Prostate gland (tissue), 2 donors: ENCODE measurements at regions not wholly inside any gene's neighbourhood (a gene's known extent, or its start where the extent isn't known, plus 50 kb on each side); places are given as distances from the start of the nearest gene placed in this dataset.

Experiments
- DNase-seq: peaks from one replicate; pipeline ENCODE4 v3.0.0-alpha.2; 2019; ENCODE audit warnings: low spot score
- H3K27ac ChIP-seq, 2 donors: fragments of 200-600 bp; sonication (generic); 2 replicates each; pipeline ENCODE4 v1.5.1; 2017 to 2019
- H3K27me3 ChIP-seq: fragments of 200-600 bp; sonication (generic); replicated peaks from 2 replicates; pipeline ENCODE4 v1.5.1; 2019; ENCODE audit not compliant: insufficient read depth
- H3K36me3 ChIP-seq, 2 donors: fragments of 200-600 bp; sonication (generic); 1 replicate in 1 of 2; 2 replicates in 1 of 2; pipeline versions ENCODE4 v1.5.1 to v1.8.1; 2017 to 2019
- H3K4me1 ChIP-seq: fragments of 200-600 bp; sonication (generic); replicated peaks from 2 replicates; pipeline ENCODE4 v1.5.1; 2019
- H3K4me3 ChIP-seq, 2 donors: fragments of 200-600 bp; sonication (generic); 2 replicates each; pipeline ENCODE4 v1.5.1; 2017 to 2019
- H3K9me3 ChIP-seq: fragments of 200-600 bp; sonication (generic); 2 replicates; pipeline ENCODE4 v1.5.1; 2017
- CTCF ChIP-seq, 4 experiments: fragments of 200-600 bp in 2 of 4; fragments of 450-650 bp in 2 of 4; sonication (generic) in 2 of 4; IDR thresholded peaks; 1 replicate in 3 of 4; 2 replicates in 1 of 4; pipeline ENCODE4 v1.5.1; 2016 to 2019; ENCODE audit warnings: antibody characterized with exemption in 4 of 4, mild to moderate bottlenecking in 2 of 4, moderate library complexity in 2 of 4
- POLR2A ChIP-seq: fragments of 450-650 bp; IDR thresholded peaks from one replicate; pipeline ENCODE4 v1.6.1; 2016; ENCODE audit warnings: antibody characterized with exemption, mild to moderate bottlenecking
- POLR2AphosphoS5 ChIP-seq: sonication (generic); formaldehyde crosslinking; IDR thresholded peaks from one replicate; pipeline ENCODE4 v1.6.1; 2017; ENCODE audit warnings: antibody characterized with exemption
- WGBS: methylation state at CpG from one replicate; pipeline ENCODE4 v1.1.5; 2018; 5-methylcytosine and 5-hydroxymethylcytosine counted together
- intact Hi-C: fragments of 100-400 bp; cut with DNase I; formaldehyde crosslinking; loops from one replicate; pipeline ENCODE4 v1.14.2; 2022

GRCh38 chr20:40320517-40321011 lies 368.5 kb downstream of the MAFB start:
- 81% methylated on average over 7 of the region's 7 CpGs for WGBS
- H3K4me3 ChIP-seq, result no peak overlapping the region
- TF ChIP-seq POLR2A (no peak), POLR2AphosphoS5 (no peak)
- no peaks in the 10 kb centered on the region for H3K36me3 ChIP-seq
- no peaks in the 10 kb centered on the region for H3K4me1 ChIP-seq
- no peak overlapping the region for H3K27ac ChIP-seq
- DNase-seq, result no peak
- no peaks in the 10 kb centered on the region for H3K9me3 ChIP-seq
- intact Hi-C loops, result no loop called here
- no peaks in the 10 kb centered on the region for H3K27me3 ChIP-seq

- intact Hi-C loops, result no loop called here
- Histone ChIP-seq H3K4me1 (no peaks in the 10 kb centered on the region), H3K4me3 (no peak overlapping the region), H3K27ac (no peak overlapping the region), H3K27me3 (no peaks in the 10 kb centered on the region), H3K9me3 (no peaks in the 10 kb centered on the region), H3K36me3 (no peaks in the 10 kb centered on the region)
- TF ChIP-seq POLR2A (no peak), POLR2AphosphoS5 (no peak), CTCF (IDR thresholded peaks at IDR 0.05) (no peak)
- DNase-seq, result no peak
- 73% methylated on average over 15 of the region's 15 CpGs for WGBS
These were observed 369.1 kb downstream of the MAFB start for GRCh38 chr20:40319741-40320516.

GRCh38 chr20:40319056-40319455 lies 370.0 kb downstream of the MAFB start:
- no peak overlapping the region for H3K27ac ChIP-seq
- H3K9me3 ChIP-seq, result no peaks in the 10 kb centered on the region
- H3K4me3 ChIP-seq, result no peak overlapping the region
- H3K36me3 ChIP-seq, result no peaks in the 10 kb centered on the region
- H3K27me3 ChIP-seq, result no peaks in the 10 kb centered on the region
- TF ChIP-seq POLR2A (no peak), CTCF (IDR thresholded peaks at IDR 0.05) (no peak), POLR2AphosphoS5 (no peak)
- DNase-seq, result no peak
- intact Hi-C loops, result no loop called here
- no peaks in the 10 kb centered on the region for H3K4me1 ChIP-seq
- WGBS, result 96% methylated on average over 3 of the region's 3 CpGs

GRCh38 chr20:40317156-40317790 lies 371.8 kb downstream of the MAFB start:
- H3K9me3 ChIP-seq, result no peaks in the 10 kb centered on the region
- WGBS, result 30% methylated on average over 5 of the region's 5 CpGs
- H3K27me3 ChIP-seq, result no peaks in the 10 kb centered on the region
- DNase-seq, result peak; percentile 43
- intact Hi-C loops, result no loop called here
- TF ChIP-seq POLR2AphosphoS5, result no peak
- TF ChIP-seq POLR2A, result no peak
- no peak for TF ChIP-seq CTCF (IDR thresholded peaks at IDR 0.05)
- no peaks in the 10 kb centered on the region for H3K4me1 ChIP-seq
- H3K4me3 ChIP-seq, result no peak overlapping the region
- H3K27ac ChIP-seq, result no peak overlapping the region
- no peaks in the 10 kb centered on the region for H3K36me3 ChIP-seq

- no peak for TF ChIP-seq POLR2A
- no peak for TF ChIP-seq POLR2AphosphoS5
- TF ChIP-seq CTCF (IDR thresholded peaks at IDR 0.05), result no peak
- Histone ChIP-seq H3K27ac (no peak overlapping the region), H3K36me3 (no peaks in the 10 kb centered on the region), H3K27me3 (no peaks in the 10 kb centered on the region), H3K9me3 (no peaks in the 10 kb centered on the region), H3K4me1 (no peaks in the 10 kb centered on the region), H3K4me3 (no peak overlapping the region)
- intact Hi-C loops, result no loop called here
- WGBS, result 60% methylated on average over 1 of the region's 1 CpG
- DNase-seq, result no peak
These were observed 374.8 kb downstream of the MAFB start for GRCh38 chr20:40314278-40314677.
